ENCODE measurements at regions not wholly inside any gene's neighbourhood (a gene's known extent, or its start where the extent isn't known, plus 50 kb on each side); places are given as distances from the start of the nearest gene placed in this dataset.

DNA sequence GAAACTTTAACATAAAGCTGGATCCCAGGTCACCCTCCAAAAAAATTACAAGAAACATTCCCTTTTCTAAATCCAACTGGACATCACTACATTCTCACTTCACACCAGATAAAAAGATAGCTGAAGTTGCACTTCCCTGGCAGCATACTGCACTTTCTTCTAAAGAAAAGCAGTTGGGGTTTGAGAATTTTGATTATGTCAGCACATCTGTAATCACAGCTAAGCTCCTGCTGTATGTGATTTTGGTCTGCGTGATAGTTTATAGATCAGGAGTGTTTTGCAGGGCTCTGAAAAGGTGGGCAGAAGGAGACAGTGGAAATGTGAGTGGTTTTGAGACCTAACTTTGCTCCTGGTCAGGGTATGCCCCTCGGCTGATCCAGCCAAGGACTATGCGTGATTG is 199.1 kb upstream of the AKR1E2 start:
- no peaks in the 10 kb centered on the region for H3K9me3 Mint-ChIP-seq (ENCODE audit: unreplicated experiment)
- H3K27me3 Mint-ChIP-seq (ENCODE audit: unreplicated experiment): no peaks in the 10 kb centered on the region
- H3K4me3 Mint-ChIP-seq (ENCODE audit: unreplicated experiment): no peak overlapping the region
- peaks cover 3% of the 10 kb centered on the region for H3K36me3 Mint-ChIP-seq (ENCODE audit: low read depth, unreplicated experiment)
- DNase-seq (ENCODE audit: low spot score): no peak
- H3K27ac Mint-ChIP-seq (ENCODE audit: unreplicated experiment): no peak overlapping the region
- no peaks in the 10 kb centered on the region for H3K4me1 Mint-ChIP-seq (ENCODE audit: unreplicated experiment)
- TF ChIP-seq, protein P1, sequence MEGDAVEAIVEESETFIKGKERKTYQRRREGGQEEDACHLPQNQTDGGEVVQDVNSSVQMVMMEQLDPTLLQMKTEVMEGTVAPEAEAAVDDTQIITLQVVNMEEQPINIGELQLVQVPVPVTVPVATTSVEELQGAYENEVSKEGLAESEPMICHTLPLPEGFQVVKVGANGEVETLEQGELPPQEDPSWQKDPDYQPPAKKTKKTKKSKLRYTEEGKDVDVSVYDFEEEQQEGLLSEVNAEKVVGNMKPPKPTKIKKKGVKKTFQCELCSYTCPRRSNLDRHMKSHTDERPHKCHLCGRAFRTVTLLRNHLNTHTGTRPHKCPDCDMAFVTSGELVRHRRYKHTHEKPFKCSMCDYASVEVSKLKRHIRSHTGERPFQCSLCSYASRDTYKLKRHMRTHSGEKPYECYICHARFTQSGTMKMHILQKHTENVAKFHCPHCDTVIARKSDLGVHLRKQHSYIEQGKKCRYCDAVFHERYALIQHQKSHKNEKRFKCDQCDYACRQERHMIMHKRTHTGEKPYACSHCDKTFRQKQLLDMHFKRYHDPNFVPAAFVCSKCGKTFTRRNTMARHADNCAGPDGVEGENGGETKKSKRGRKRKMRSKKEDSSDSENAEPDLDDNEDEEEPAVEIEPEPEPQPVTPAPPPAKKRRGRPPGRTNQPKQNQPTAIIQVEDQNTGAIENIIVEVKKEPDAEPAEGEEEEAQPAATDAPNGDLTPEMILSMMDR (IDR thresholded peaks at IDR 0.05; ENCODE audit: unreplicated experiment): no peak

DNA sequence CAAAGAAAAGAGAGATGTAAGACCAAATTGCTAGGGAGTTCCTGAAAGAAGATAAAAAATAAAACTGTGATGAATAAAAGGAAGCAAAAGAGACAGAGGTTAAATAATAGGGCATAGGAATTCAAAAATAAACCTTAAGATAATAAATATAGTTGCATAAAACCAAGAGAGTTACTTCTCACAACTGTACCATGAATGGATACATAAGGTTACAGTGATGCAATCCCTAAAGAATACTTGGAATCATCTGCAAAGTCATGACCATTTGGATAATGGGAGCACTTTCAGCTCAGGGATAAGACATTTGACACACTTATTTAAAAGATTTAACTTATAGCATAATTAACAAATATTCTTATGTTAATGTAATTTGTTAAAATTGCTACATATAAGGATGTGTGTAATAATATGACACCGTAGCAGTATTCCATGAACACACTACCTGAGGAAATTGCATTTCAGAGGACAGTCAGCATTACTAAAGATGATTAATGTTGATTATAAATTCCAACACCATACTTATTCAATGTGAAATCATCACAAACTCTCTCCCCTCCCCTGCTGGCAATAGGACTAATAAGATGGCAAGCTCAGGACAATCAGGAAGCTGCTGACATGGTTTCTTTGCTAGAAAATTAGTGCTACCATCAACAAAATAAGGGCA is 202.1 kb upstream of the AKR1E2 start:
- Mint-ChIP-seq H3K36me3 (ENCODE audit: low read depth, unreplicated experiment) (peaks cover 3% of the 10 kb centered on the region), H3K4me1 (ENCODE audit: unreplicated experiment) (no peaks in the 10 kb centered on the region), H3K27me3 (ENCODE audit: unreplicated experiment) (no peaks in the 10 kb centered on the region), H3K4me3 (ENCODE audit: unreplicated experiment) (no peak overlapping the region), H3K9me3 (ENCODE audit: unreplicated experiment) (no peaks in the 10 kb centered on the region), H3K27ac (ENCODE audit: unreplicated experiment) (no peak overlapping the region)
- DNase-seq (ENCODE audit: low spot score): no peak
- TF ChIP-seq, protein P1 (IDR thresholded peaks at IDR 0.05; ENCODE audit: unreplicated experiment): no peak

DNA sequence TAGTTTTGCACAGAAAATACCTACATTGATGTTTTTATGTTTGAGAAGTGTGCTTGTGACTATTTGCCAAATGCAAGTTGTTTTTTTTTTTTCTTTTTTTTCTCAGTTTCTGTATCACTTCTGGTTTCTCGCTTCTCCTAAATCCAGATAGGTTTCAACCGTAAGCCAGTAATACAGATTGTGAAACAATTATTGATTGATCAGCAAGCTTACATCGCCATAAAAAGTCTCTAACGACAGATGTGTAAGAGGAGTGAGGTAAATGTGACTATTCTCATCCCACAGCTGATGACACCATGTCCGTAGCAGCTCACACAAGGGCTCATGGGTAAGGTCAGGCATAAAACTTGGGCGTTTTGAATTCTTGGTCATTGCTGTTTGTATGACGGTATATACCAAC is 202.8 kb upstream of the AKR1E2 start:
- no peak for DNase-seq (ENCODE audit: low spot score)
- no peak overlapping the region for H3K4me3 Mint-ChIP-seq (ENCODE audit: unreplicated experiment)
- H3K36me3 Mint-ChIP-seq (ENCODE audit: low read depth, unreplicated experiment): peaks cover 3% of the 10 kb centered on the region
- no peaks in the 10 kb centered on the region for H3K27me3 Mint-ChIP-seq (ENCODE audit: unreplicated experiment)
- H3K4me1 Mint-ChIP-seq (ENCODE audit: unreplicated experiment): no peaks in the 10 kb centered on the region
- no peaks in the 10 kb centered on the region for H3K9me3 Mint-ChIP-seq (ENCODE audit: unreplicated experiment)
- TF ChIP-seq, protein P1 (IDR thresholded peaks at IDR 0.05; ENCODE audit: unreplicated experiment): no peak
- no peak overlapping the region for H3K27ac Mint-ChIP-seq (ENCODE audit: unreplicated experiment)

GRCh38 chr10:4622384-4622783 is 203.6 kb upstream of the AKR1E2 start:
- Mint-ChIP-seq H3K4me1 (ENCODE audit: unreplicated experiment) (no peaks in the 10 kb centered on the region), H3K27ac (ENCODE audit: unreplicated experiment) (no peak overlapping the region), H3K9me3 (ENCODE audit: unreplicated experiment) (no peaks in the 10 kb centered on the region), H3K4me3 (ENCODE audit: unreplicated experiment) (no peak overlapping the region), H3K36me3 (ENCODE audit: low read depth, unreplicated experiment) (no peaks in the 10 kb centered on the region), H3K27me3 (ENCODE audit: unreplicated experiment) (no peaks in the 10 kb centered on the region)
- TF ChIP-seq, protein P1 (IDR thresholded peaks at IDR 0.05; ENCODE audit: unreplicated experiment): no peak
- no peak for DNase-seq (ENCODE audit: low spot score)

DNA sequence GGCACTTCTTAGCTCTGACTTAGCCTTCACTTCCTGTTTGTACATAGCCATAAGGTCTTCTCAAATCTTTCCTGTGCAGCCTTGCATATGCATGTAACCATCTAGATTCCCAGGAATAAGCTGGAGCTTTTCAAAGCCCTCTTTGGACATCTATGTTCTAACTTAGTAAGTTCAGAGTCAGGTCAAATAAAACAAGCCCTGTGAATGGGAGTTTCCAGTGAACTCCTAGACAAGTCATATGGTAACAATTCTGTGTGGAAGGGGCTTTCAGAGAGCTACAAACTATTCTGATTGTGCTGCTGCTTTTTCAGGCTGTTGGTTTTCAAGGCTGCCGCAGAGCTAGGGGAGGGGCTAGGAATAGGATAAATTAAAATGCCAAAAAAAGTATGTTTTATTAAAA is 208.4 kb upstream of the AKR1E2 start:
- Mint-ChIP-seq H3K4me3 (ENCODE audit: unreplicated experiment) (no peak overlapping the region), H3K36me3 (ENCODE audit: low read depth, unreplicated experiment) (no peaks in the 10 kb centered on the region), H3K27ac (ENCODE audit: unreplicated experiment) (no peak overlapping the region), H3K4me1 (ENCODE audit: unreplicated experiment) (no peaks in the 10 kb centered on the region), H3K27me3 (ENCODE audit: unreplicated experiment) (no peaks in the 10 kb centered on the region), H3K9me3 (ENCODE audit: unreplicated experiment) (no peaks in the 10 kb centered on the region)
- DNase-seq (ENCODE audit: low spot score): no peak
- TF ChIP-seq, protein P1 (IDR thresholded peaks at IDR 0.05; ENCODE audit: unreplicated experiment): no peak

Measured in endothelial cell (in vitro differentiated cells).